ENCODE measurements at regions not wholly inside any gene's neighbourhood (a gene's known extent, or its start where the extent isn't known, plus 50 kb on each side); places are given as distances from the start of the nearest gene placed in this dataset.

DNA sequence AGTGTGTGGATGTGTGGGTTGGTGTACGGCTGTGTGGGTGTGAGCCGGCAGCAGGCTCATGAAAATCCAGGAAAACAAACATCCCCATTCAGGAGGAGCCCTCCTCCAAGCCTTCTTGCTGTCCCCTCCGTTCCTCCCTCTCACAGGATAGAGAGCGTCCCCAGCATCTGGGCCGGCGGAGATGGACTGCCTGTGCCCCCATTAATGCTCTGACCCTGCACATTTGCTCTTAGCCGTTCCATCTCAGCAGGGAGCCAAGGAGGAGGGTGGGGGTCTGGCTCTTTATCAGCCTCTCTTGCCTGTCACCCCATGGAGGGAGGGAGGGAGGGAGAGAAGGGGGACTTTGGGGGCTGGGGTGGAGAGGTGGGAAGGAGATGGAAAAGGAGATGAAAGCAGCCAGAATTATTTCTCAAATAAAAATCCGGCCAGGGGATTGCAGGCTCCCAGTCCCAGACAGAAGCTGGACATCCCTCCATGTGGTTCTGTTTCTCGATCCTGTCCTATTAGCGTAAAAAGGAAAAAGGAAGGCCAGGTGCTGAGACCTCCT lies 240.0 kb upstream of the ZFHX3 start:
- DNase-seq: no peak

DNA sequence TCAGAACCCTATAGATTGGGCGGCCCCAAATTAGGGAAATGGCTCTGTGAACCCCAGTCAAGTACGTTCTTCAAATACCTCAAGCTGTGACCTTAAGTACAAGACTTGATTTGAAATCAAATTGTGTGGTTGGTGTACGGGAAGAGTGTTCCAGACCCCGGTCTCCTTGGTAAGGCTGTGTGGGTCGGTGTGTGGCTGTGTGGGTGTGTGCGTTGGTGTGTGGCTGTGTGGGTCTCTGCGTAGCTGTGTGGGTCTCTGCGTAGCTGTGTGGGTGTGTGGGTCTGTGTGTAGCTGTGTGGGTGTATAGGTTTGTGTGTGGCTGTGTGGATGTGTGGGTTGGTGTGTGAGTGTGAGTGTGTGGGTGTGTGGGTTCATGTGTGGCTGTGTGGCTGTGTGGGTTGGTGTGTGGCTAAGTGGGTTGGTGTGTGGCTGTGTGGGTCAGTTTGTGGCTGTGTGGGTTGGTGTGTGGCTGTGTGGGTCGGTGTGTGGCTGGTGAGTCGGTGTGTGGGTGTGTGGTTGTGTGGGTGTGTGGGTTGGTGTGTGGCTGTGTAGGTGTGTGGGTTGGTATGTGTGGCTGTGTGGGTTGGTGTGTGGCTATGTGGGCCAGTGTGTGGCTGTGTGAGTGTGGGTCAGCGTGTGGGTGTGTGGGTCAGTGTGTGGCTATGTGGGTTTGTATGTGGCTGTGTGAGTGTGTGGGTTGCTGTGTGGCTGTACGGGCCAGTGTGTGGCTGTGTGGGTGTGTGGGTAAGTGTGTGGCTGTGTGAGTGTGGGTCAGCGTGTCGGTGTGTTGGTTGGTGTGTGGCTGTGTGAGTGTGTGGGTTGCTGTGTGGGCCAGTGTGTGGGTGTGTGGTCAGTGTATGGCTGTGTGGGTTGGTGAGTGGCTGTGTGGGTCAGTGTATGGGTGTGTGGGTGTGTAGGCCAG lies 238.7 kb upstream of the ZFHX3 start:
- no peak for DNase-seq

DNA sequence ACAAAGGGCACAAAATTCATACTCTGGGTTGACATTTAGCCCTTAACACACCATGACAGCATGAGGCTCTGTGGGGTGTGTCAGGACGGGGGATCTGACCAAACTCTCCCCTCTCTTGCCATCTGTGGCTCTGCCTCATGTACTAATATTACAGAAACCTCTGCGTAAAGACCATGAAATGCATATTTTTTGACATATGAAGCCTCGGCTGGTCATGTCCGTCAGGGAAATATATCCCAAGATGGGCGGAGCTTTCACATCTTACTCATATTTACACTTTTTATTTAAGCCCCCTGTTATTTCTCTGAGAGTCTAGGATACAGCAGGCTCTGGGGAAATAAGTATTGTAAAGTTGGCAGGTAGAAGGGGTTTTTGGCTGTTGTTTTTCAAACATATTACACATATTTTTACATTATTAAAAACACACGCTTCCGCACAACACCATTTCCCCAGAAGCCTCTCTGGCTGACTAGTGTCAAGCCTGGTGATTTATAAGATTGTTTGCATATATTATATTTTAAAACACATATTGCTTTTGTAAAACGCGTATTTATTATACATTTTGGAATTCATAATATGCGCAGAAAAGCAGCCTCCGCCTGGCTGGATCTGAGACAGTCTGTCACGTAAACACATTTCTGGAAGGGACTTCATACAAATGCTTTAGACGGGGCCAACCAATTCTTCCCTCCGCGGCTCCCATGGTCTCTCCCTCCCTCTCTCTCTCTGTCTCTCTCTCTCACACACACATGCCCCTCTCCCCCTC lies 237.7 kb upstream of the ZFHX3 start:
- DNase-seq: no peak

DNA sequence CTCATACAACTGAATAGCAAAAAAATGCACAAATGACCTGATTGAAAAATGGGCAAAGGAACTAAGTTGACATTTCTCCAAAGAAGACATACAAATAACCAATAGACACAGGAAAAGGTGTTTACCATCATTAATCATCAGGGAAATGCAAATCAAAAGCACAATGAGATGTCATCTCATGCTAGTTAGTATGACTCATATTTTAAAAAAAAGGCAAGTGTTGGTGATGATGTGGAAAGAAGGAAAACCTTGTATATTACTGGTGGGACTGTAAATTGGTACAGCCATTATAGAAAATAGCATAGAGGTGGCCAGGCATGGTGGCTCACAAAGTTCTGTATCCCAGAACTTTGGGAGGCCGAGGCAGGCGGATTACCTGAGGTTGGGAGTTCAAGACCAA lies 232.5 kb upstream of the ZFHX3 start:
- DNase-seq: no peak

DNA sequence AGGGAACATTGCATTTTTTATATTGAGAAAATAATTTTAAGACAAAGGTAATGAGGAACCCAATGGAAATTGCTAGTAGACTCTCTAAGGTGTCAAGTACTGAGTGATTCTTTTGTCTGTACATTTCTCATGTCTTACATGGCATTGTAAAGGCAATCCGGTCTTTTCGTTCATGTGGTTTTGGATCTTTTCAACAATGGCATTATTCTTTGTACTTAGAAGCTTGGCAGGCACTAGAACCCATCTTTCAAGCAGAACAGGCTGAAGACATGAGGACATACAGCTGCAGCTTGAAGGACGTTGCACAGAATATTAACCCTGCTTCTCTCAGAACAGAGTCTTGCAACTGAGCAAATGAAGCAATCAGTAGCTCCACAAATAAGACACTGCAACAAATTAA lies 231.5 kb upstream of the ZFHX3 start:
- DNase-seq: no peak

DNA sequence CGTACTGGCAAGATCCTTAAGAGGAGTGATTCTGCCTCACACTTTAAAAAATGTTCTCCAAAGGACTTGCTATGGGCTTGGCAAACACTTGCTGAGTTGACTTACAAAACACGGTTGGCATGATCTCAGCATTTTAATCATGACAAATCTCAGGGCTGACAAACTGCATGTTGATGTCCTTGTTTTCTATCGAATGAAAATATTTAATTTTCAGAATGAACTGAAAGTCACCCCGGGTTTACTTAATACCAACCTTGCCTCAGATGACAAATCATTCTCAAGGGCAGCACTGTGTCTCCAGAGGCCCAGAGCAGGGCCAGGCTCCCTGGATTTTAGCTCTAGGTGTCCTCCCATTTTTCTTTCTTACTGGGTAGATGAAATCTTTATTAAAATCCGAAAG lies 229.1 kb upstream of the ZFHX3 start:
- DNase-seq: no peak

DNA sequence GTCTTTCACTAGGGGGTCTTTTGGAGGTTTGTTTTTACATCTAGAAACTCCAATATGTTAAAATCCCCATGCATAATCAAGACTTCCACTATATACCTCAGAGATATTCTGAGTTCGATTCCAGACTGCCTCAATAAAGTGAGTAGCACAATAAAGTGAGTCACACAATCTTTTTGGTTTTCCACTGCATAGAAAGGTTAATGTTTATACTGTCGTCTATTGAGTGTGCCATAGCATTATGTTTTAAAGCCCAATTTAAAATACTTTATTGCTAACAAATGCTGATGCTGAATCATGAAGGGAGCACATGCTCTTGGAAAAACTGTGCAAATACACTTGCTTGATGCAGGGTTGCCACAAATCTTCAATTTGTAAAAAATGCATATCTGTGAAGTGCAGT lies 227.5 kb upstream of the ZFHX3 start:
- no peak for DNase-seq

DNA sequence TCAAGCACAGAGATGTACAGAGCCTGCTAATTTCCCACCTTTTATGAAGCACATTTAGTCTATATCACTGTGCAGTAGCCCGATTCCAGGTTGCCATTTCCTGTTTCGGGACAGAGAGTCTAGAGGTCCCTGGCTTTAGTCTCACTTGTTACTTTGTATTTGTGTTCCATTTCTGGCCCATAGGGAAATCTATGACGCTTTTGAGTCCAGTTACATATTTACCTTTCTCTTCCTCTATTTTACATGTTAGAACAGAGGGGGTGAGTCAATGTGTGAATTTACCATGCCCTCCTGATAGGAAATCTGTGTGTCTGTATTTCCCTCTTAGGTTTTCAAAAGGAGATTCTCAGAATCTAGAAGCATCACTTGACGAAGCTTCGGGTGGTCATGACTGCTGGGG lies 227.1 kb upstream of the ZFHX3 start:
- no peak for DNase-seq

DNA sequence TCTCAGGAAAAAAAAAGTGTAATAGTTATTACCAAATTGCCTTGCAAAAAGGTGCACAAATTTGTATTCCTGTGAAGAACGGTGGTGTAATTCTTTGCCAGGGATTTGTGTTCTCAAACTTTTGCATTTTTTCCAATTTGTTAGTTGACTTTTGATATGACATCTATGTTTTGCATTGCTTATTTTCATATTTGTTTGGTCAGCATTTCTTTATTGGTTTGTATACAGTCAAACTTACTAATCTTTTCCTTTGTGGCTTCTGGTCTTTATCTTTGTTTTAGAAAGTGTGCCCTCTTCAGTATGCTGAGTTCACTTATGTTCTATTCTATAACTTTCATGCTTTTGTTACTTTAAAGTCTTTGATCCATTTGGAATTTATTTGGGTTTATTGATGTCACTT lies 226.2 kb upstream of the ZFHX3 start:
- DNase-seq: no peak

DNA sequence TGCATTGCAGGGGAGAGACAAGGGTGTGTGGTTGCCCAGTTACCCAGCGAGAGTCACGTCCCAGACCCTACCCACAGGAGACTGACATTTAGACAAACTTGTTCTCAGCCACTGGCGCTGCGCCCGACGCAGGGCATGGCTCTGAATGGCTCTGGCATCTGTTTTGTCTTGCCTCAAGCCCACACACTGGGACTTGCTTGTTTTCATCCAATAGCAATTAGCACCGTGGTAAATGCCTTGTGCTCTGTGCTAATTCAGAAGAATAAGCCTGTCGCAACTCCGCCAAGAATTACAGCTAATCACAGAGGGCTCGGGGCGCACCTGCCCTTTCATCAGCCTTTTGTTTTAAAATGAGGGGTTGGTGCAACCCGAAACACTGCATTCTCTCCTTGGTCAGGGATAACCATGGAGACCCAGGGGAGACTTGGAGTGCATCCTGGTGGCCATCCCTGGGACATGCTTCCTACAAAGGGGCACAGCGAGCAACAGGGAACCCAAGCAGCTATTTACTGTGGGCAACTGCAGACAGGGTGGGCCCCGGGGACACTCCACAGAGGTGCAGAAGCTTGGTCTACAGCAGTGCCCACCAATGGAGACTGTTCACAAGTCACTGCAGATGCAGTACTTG lies 220.6 kb upstream of the ZFHX3 start:
- peak; percentile 43 to 86 for DNase-seq

DNA sequence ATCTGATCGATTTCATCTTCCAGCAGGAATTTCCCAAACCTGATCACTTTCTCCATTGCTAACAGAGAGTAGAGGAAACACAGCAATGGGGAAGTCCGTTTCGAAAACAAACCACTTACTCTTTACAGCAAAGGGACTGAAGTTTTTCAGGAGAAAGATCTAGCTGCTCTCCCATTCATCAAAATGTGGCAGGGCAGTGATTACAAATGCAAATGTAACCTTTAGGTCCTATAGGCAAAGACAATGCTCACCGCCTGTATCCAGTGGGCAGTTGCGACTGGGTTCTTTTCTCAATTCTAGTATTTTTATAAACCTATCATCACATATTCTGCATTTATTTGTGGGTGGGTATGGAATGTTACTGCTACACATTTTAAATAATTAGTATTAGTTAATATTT lies 218.0 kb upstream of the ZFHX3 start:
- DNase-seq: no peak

DNA sequence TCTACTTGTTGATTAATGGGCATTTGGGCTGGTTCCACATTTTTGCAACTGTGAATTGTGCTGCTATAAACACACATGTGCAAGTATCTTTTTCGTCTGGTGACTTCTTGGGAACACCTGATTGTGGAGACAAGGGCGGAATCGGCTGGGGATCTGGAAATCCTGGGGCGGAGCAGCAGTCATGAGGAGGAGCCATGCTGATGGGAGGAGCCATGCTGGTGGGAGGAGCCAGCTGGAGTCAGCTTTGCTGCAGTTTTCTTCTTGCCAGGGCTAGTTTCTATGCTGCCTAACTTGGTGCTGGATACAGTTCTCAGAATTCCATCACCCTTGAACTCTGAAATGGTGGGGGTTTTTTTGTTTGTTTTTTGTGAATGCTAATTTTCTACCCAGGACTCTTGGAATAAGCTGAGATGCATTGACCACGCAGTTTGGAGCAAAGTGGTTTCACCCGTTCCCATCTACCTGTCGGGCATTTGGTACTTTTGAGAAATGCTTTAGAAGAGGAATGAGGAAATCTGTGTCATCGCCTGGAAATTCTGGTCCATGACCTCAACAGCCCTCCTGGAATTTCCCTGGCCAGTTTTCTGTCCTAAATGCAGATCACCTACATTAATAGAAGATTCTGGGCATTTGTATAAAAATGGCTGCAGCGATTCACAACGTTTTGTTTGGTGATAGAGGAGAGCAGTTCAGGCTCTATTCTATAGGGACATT lies 217.4 kb upstream of the ZFHX3 start:
- no peak for DNase-seq

DNA sequence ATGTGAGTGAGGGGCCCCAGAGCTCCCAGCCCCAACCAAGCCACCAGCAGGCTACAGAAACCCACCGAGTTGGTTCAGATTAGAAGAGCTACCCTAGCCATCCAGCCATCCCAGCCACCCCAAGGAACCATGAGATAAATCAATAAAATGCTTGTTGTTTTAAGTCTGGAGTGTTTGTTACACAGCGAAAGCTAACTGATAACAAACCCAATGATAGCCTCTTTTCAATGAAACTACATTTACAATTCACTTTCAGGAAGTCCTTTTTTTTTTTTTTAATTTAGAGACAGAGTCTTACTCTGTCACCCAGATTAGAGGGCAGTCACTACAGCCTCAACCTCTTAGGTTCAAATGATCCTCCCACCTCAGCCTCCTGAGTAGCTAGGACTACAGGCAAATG lies 215.0 kb upstream of the ZFHX3 start:
- DNase-seq: no peak

DNA sequence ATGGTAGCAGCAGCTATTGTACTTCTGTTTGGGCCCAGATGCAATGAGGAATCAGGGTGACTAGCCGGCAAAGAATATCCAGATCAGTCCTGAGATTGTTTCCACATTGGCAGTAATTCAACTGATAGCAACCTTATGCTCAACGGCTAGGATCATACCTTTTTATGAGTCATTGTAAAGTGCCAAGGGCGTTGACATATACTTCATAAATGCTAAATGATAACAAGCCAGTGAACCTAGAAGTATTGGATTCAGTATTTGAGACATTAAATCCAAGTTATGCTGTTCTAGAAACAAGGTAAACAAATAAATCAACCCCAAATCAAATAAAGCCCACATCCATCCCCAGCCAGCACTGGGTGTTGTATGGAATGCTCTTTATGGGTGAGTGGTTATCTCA lies 207.1 kb upstream of the ZFHX3 start:
- no peak for DNase-seq

DNA sequence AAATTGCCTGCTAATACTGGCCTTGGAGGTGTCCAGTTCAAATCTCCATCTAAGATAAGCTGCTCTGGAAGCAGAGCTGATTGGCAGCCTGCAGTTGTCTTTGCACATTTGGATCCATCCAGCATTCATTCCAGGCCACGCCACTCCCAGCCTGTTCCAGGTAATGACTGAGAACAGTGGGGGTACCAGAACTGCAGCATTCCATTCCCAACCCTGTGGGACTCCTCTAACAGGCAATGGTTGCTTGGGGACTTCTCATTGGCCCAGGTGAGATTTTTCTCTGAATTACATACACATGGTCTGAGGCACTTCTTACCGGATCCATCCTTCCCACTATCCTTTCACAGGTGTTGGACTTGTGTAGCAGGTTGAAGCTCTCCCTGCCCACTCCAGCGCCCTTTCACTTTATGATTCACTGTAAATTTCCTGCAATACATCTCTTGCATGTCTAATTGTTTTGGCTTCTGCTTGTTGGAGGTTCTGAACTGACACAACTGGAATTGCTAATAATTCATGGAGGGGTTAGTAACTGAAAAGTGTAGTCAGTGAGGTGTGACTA lies 206.1 kb upstream of the ZFHX3 start:
- no peak for DNase-seq

DNA sequence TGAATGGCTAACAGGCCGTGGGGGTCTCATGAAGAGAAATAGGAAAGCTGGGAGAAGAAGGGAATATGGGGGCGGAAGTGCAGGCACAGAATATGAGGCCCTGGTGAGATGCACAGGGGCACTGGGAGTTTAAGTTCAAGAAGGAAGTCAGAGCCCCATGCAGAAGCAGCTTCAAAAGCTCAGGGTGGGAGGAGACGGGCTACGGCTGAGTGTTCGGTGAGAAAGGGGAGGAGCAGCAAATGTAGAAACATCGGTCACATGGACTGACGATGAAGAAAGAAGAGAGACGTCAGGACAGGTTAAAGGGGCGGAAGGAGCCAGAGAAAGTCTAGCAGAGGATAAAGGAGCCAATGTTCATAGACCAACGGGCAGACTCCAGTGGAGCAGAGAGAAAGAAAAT lies 204.5 kb upstream of the ZFHX3 start:
- DNase-seq: no peak

DNA sequence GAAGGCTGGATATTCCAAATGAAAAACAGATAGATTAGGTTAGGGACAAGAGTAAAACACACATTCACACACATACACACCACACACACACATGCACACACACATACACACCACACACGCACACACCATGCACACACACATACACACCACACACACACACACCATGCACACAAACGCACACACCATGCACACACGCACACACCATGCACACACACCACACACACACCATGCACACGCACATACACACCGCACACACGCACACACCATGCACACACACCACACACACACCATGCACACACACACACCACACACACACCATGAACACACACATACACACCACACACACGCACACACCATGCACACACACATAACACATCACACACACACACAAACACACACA lies 203.7 kb upstream of the ZFHX3 start:
- no peak for DNase-seq

DNA sequence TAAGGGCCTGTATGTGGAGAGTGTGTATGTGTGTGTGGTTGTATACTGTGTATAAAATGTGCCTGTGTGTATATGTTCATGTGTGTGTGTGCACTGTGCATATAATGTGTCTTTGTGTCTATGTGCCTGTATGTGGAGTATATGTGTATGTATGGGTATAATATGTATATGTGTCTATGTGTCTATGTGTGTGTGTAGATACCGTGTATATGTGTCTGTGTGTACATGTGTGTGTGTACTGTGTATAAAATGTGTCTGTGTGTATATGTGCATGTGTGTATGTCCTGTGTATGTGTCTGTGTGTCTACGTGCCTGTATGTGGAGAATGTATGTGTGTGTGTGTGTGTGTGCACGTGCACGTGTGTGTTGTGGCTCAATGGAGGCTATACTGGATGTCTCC lies 200.4 kb upstream of the ZFHX3 start:
- no peak for DNase-seq

DNA sequence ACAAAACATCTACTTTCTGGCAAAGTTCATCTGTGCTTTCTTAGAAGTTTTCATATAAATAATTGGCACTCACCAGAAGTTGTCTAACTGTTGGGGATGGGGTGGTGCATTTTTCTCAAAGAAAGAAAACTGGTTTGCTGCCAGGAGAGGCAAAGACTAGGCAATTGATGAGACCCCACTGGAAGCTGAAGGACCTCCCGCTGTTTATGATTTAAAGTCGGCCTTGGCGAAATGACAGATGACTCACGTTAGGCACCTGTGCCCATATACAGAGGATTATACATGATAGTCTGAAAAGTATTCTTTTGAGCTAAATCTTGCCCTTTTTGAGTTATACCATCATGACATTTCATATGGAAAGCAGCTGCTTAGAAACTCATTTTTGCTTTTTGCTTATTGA lies 193.0 kb upstream of the ZFHX3 start:
- DNase-seq: no peak

DNA sequence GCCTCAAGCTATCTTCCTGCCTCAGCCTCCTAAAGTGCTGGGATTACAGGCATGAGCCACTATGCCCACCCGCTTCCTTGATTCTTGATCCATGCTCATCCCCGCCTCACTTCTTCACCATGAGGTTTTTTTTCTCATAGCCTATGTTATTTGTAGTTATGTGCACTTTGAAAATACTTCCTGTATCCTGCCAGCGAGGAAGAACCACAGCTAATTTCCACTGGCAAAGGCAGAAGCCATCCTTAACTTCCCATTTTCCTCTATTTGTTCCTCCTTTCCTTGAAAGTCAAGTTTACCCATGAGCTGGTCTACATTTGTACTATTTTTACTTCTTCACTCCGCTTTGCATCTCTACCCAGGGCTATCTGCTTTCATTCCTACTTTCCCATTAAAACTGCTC lies 189.7 kb upstream of the ZFHX3 start:
- DNase-seq: no peak

DNA sequence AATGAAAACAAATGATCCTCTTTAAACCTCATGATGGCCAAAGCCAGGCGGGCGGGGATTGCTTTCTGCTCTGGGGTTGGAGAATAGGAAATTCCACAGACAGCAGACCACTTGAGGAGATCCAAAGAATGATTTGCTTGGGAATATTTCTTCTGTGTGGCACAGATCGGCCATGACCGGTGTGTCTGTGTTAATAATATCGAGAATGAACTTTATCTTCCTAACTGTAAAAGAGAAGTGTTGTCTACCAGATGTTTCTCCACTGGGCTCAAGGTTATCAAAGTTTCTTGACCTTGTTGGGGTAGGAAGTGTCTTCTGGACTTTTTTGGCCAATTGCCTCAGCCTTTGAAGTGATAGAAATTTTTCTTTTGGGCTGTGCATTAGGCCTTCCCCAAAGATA lies 186.6 kb upstream of the ZFHX3 start:
- no peak for DNase-seq

DNA sequence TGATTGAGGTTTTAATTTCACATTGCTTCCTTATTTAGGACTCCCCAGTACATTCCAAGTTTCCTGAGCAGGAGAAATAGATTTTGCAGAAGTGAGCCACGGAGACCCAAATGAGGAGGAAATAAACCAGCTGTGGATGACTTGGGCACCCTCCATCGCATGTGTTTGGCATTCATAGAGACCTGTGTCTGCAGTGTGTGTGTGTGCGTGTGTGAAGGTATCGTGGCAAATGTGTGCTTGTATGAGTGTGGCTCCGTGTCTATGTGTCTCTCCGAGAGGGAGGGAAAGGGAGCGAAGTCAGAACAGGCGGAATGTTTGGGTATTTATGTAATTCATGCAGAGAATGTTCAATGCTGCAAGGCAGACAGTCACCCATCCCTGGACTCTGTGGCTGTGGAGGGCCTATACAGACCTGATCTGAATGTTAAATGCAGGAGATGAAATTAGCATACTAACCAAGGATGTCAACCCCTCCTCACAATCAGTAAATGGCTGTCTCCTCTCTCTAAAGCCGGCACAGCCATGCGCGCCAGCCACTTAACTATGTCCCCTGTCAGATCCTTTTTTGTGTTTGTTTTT lies 186.0 kb upstream of the ZFHX3 start:
- no peak for DNase-seq

Measured in NCI-H524 (cell line).